PC-9 (cell line): ENCODE measurements at regions not wholly inside any gene's neighbourhood (a gene's known extent, or its start where the extent isn't known, plus 50 kb on each side); places are given as distances from the start of the nearest gene placed in this dataset.

ENCODE experiments used
- BruUV-seq: library from RNA; stranded (reverse); fragments of 400-500 nt; replicated peaks from 2 replicates; lab custom pipeline; 2021; lab: Mats Ljungman, UMichigan
- CTCF ChIA-PET: fragments of 300-600 bp; sonication (Branson Sonifier 250); formaldehyde crosslinking; loops from one replicate; lab custom pipeline; 2022; ENCODE audit warnings: antibody characterized with exemption; lab: Charles Lee
- POLR2A ChIA-PET: fragments of 300-600 bp; sonication (Branson Sonifier 250); formaldehyde crosslinking; loops from one replicate; lab custom pipeline; 2022; ENCODE audit warnings: antibody characterized with exemption; ENCODE audit not compliant: unreplicated experiment; lab: Charles Lee
- DNase-seq, 2 experiments: peaks; one replicate each; pipeline versions ENCODE4 v3.0.0 to v3.0.0-alpha.2; 2015 to 2022; ENCODE audit warnings: mixed read lengths in 1 of 2
- H2AFZ ChIP-seq: fragments of 200-600 bp; sonication (generic); 2 replicates; pipeline ENCODE4 v1.8.1; 2017; ENCODE audit warnings: antibody characterized with exemption
- H3F3A ChIP-seq: fragments of 200-600 bp; sonication (generic); 2 replicates; pipeline ENCODE4 v1.8.1; 2017; ENCODE audit warnings: antibody characterized with exemption, mild to moderate bottlenecking, low read depth; ENCODE audit not compliant: insufficient read depth
- H3K27ac ChIP-seq: fragments of 200-600 bp; sonication (generic); 2 replicates; pipeline ENCODE4 v1.6.1; 2016; ENCODE audit warnings: mixed run types
- H3K27me3 ChIP-seq: fragments of 200-600 bp; sonication (generic); 2 replicates; pipeline ENCODE4 v1.6.1; 2016; ENCODE audit warnings: low read depth, mixed run types; ENCODE audit not compliant: insufficient read depth
- H3K36me3 ChIP-seq: fragments of 200-600 bp; sonication (generic); 2 replicates; pipeline ENCODE4 v1.6.1; 2016; ENCODE audit warnings: low read depth, mixed run types
- H3K4me1 ChIP-seq: fragments of 200-600 bp; sonication (generic); replicated peaks from 2 replicates; pipeline ENCODE4 v1.6.1; 2016; ENCODE audit warnings: mixed run types; ENCODE audit not compliant: insufficient read depth
- H3K4me2 ChIP-seq: fragments of 200-600 bp; sonication (generic); 2 replicates; pipeline ENCODE4 v1.6.1; 2017; ENCODE audit warnings: mixed run types
- H3K4me3 ChIP-seq: fragments of 200-600 bp; sonication (generic); 2 replicates; pipeline ENCODE4 v1.6.1; 2016; ENCODE audit warnings: mixed run types
- H3K79me2 ChIP-seq: fragments of 200-600 bp; sonication (generic); 2 replicates; pipeline ENCODE4 v1.6.1; 2017; ENCODE audit warnings: low read depth, mixed run types
- H3K9me2 ChIP-seq: fragments of 200-600 bp; sonication (generic); 2 replicates; pipeline ENCODE4 v1.8.1; 2017; ENCODE audit warnings: mild to moderate bottlenecking; ENCODE audit not compliant: insufficient read depth
- H3K9me3 ChIP-seq: fragments of 200-600 bp; sonication (generic); 2 replicates; pipeline ENCODE4 v1.8.1; 2016; ENCODE audit warnings: low read depth; ENCODE audit not compliant: insufficient read depth
- H4K20me1 ChIP-seq: fragments of 200-600 bp; sonication (generic); 2 replicates; pipeline ENCODE4 v1.8.1; 2017; ENCODE audit not compliant: insufficient read depth
- CTCF ChIP-seq: fragments of 200-600 bp; sonication (generic); conservative IDR thresholded peaks from 2 replicates; pipeline ENCODE4 v1.6.1; 2017; ENCODE audit warnings: mixed run types, antibody characterized with exemption, mild to moderate bottlenecking, moderate library complexity
- EZH2 ChIP-seq: fragments of 200-600 bp; sonication (generic); IDR thresholded peaks from 2 replicates; pipeline ENCODE4 v1.8.0; 2017; ENCODE audit warnings: antibody characterized with exemption, low read depth
- intact Hi-C: fragments of 100-400 bp; cut with micrococcal nuclease; formaldehyde crosslinking; loops from one replicate; pipeline ENCODE4 v1.10.0; 2022; ENCODE audit not compliant: unreplicated experiment

GRCh38 chr4:38281371-38282071 lies 321.3 kb downstream of the PTTG2 start:
- Histone ChIP-seq H3K27me3 (no peaks in the 10 kb centered on the region), H4K20me1 (no peaks in the 10 kb centered on the region), H3K79me2 (no peaks in the 10 kb centered on the region), H3K27ac (no peak overlapping the region), H3K36me3 (no peaks in the 10 kb centered on the region), H3K9me2 (no peaks in the 10 kb centered on the region), H3K4me3 (no peak overlapping the region), H3K9me3 (0 out of 2 replicates have a peak, but pooled peaks cover 6% of the 10 kb centered on the region), H2AFZ (no peak overlapping the region), H3F3A (peaks cover 9% of the 10 kb centered on the region; the same call in 1 of the 2 replicates), H3K4me1 (peaks cover 20% of the 10 kb centered on the region), H3K4me2 (no peak overlapping the region)
- ChIA-PET CTCF (no interaction called here), POLR2A (interaction anchor here (0.6 kb wide), 1 partner anchor 1237 kb away, joined by 3 read pairs; no protein-coding TSS in a partner anchor)
- no peak for TF ChIP-seq EZH2
- TF ChIP-seq CTCF: no peak
- BruUV-seq: no TSS peak
- DNase-seq: peak in 1 of 2 experiments; percentile 42
- intact Hi-C loops: no loop called here

GRCh38 chr4:38283724-38284123 lies 323.5 kb downstream of the PTTG2 start:
- no peaks in the 10 kb centered on the region for H4K20me1 ChIP-seq
- peaks cover 7% of the 10 kb centered on the region; the same call in 1 of the 2 replicates for H3F3A ChIP-seq
- no peaks in the 10 kb centered on the region for H3K79me2 ChIP-seq
- peaks cover 18% of the 10 kb centered on the region for H3K4me1 ChIP-seq
- no peak overlapping the region for H3K27ac ChIP-seq
- no peak overlapping the region for H3K4me2 ChIP-seq
- no peak overlapping the region for H2AFZ ChIP-seq
- CTCF ChIA-PET: no interaction called here
- no peak overlapping the region for H3K4me3 ChIP-seq
- no peaks in the 10 kb centered on the region for H3K9me2 ChIP-seq
- intact Hi-C loops: no loop called here
- POLR2A ChIA-PET: interaction anchor here (0.6 to 0.7 kb wide), 3 partner anchors 35 to 459 kb away, joined by 3 to 8 read pairs (median 5); no protein-coding TSS in a partner anchor
- H3K36me3 ChIP-seq: no peaks in the 10 kb centered on the region
- H3K9me3 ChIP-seq: no peaks in the 10 kb centered on the region
- no peaks in the 10 kb centered on the region for H3K27me3 ChIP-seq
- no peak for DNase-seq
- BruUV-seq: no TSS peak
- TF ChIP-seq CTCF: no peak
- TF ChIP-seq EZH2: no peak

- no peaks in the 10 kb centered on the region for H3K9me2 ChIP-seq
These were observed 324.3 kb downstream of the PTTG2 start for GRCh38 chr4:38284294-38285030.

More at GRCh38 chr4:38284294-38285030, 324.3 kb downstream of the PTTG2 start:
- H3K4me2 ChIP-seq: no peak overlapping the region
- H3K4me1 ChIP-seq: peaks cover 16% of the 10 kb centered on the region
- no peak overlapping the region for H2AFZ ChIP-seq
- no peak for DNase-seq
- BruUV-seq: no TSS peak
- ChIA-PET POLR2A (interaction anchor here (0.7 kb wide), 1 partner anchor 293 kb away, joined by 3 read pairs; no protein-coding TSS in a partner anchor), CTCF (no interaction called here)
- H3K9me3 ChIP-seq: no peaks in the 10 kb centered on the region
- no peaks in the 10 kb centered on the region for H3K79me2 ChIP-seq
- no peak overlapping the region for H3K27ac ChIP-seq
- H4K20me1 ChIP-seq: no peaks in the 10 kb centered on the region
- no peaks in the 10 kb centered on the region for H3K36me3 ChIP-seq
- H3K4me3 ChIP-seq: no peak overlapping the region
- H3K27me3 ChIP-seq: no peaks in the 10 kb centered on the region
- TF ChIP-seq EZH2 (no peak), CTCF (no peak)
- intact Hi-C loops: no loop called here
- peaks cover 7% of the 10 kb centered on the region; the same call in 1 of the 2 replicates for H3F3A ChIP-seq
